Activated naive CD8-positive, alpha-beta T cell treated with anti-CD3 and anti-CD28 coated beads, Interleukin-2, amount 10 ng/mL, durations not matched to agents 7 days and 5 days (primary cell): ENCODE measurements at regions not wholly inside any gene's neighbourhood (a gene's known extent, or its start where the extent isn't known, plus 50 kb on each side); places are given as distances from the start of the nearest gene placed in this dataset.

Source experiments
- ATAC-seq: fragments of 150-1000 bp; cut with Tn5 transposase; one replicate; pipeline ENCODE4 v1.10.0; 2021; ENCODE audit warnings: low read depth, moderate library complexity
- POLR2A ChIA-PET: fragments of 350-600 bp; sonication (Branson Sonifier 250); formaldehyde crosslinking; loops from one replicate; lab custom pipeline; 2021; ENCODE audit warnings: antibody characterized with exemption; lab: Charles Lee
- DNase-seq: peaks from one replicate; pipeline ENCODE4 v3.0.0; 2021
- H3K27ac Mint-ChIP-seq: one replicate; pipeline ENCODE4 v1.8.0; 2022; ENCODE audit warnings: mild to moderate bottlenecking, mixed read lengths
- H3K27me3 Mint-ChIP-seq: one replicate; pipeline ENCODE4 v1.8.0; 2022; ENCODE audit warnings: mild to moderate bottlenecking, moderate library complexity, mixed read lengths
- H3K36me3 Mint-ChIP-seq: one replicate; pipeline ENCODE4 v1.8.0; 2021; ENCODE audit warnings: mild to moderate bottlenecking, mixed read lengths
- H3K4me1 Mint-ChIP-seq: one replicate; pipeline ENCODE4 v1.8.0; 2021; ENCODE audit warnings: mixed read lengths
- H3K4me3 Mint-ChIP-seq: one replicate; pipeline ENCODE4 v1.8.0; 2022; ENCODE audit warnings: mild to moderate bottlenecking, moderate library complexity, mixed read lengths
- H3K9me3 Mint-ChIP-seq: one replicate; pipeline ENCODE4 v1.8.0; 2021; ENCODE audit warnings: mixed read lengths

- H3K4me3 Mint-ChIP-seq = no peak overlapping the region
Observed at GRCh38 chr14:22426711-22427110, 162.3 kb downstream of the DAD1 start.

GRCh38 chr14:22423958-22424357 lies 165.1 kb downstream of the DAD1 start:
- Mint-ChIP-seq H3K9me3 (no peaks in the 10 kb centered on the region), H3K27ac (no peak overlapping the region), H3K4me3 (no peak overlapping the region), H3K36me3 (no peaks in the 10 kb centered on the region), H3K27me3 (no peaks in the 10 kb centered on the region), H3K4me1 (no peaks in the 10 kb centered on the region)
- POLR2A ChIA-PET = no interaction called here
- DNase-seq (no peak), ATAC-seq (no peak)

More at GRCh38 chr14:22426711-22427110, 162.3 kb downstream of the DAD1 start:
- H3K27ac Mint-ChIP-seq = no peak overlapping the region
- ATAC-seq = no peak
- H3K36me3 Mint-ChIP-seq = no peaks in the 10 kb centered on the region
- no peaks in the 10 kb centered on the region for H3K27me3 Mint-ChIP-seq
- POLR2A ChIA-PET = no interaction called here
- H3K4me1 Mint-ChIP-seq = no peaks in the 10 kb centered on the region
- no peaks in the 10 kb centered on the region for H3K9me3 Mint-ChIP-seq
- DNase-seq = no peak

- H3K27ac Mint-ChIP-seq = no peak overlapping the region
- no peaks in the 10 kb centered on the region for H3K4me1 Mint-ChIP-seq
- no peak for ATAC-seq
- no peak for DNase-seq
- H3K9me3 Mint-ChIP-seq = no peaks in the 10 kb centered on the region
- POLR2A ChIA-PET = no interaction called here
- no peak overlapping the region for H3K4me3 Mint-ChIP-seq
- H3K36me3 Mint-ChIP-seq = no peaks in the 10 kb centered on the region
- H3K27me3 Mint-ChIP-seq = no peaks in the 10 kb centered on the region
Observed at GRCh38 chr14:22422238-22422637, 166.8 kb downstream of the DAD1 start.

- Mint-ChIP-seq H3K27ac (no peak overlapping the region), H3K9me3 (no peaks in the 10 kb centered on the region), H3K4me3 (no peak overlapping the region), H3K27me3 (no peaks in the 10 kb centered on the region), H3K36me3 (no peaks in the 10 kb centered on the region), H3K4me1 (no peaks in the 10 kb centered on the region)
- ATAC-seq (no peak), DNase-seq (no peak)
- POLR2A ChIA-PET = no interaction called here
Observed at GRCh38 chr14:22420598-22421186, 168.3 kb downstream of the DAD1 start.

- POLR2A ChIA-PET = no interaction called here
- H3K27me3 Mint-ChIP-seq = no peaks in the 10 kb centered on the region
- no peaks in the 10 kb centered on the region for H3K4me1 Mint-ChIP-seq
- H3K4me3 Mint-ChIP-seq = no peak overlapping the region
- ATAC-seq = no peak
- H3K9me3 Mint-ChIP-seq = no peaks in the 10 kb centered on the region
- H3K36me3 Mint-ChIP-seq = no peaks in the 10 kb centered on the region
- no peak overlapping the region for H3K27ac Mint-ChIP-seq
- no peak for DNase-seq
Observed at GRCh38 chr14:22419620-22420019, 169.4 kb downstream of the DAD1 start.

GRCh38 chr14:22418631-22419030 lies 170.4 kb downstream of the DAD1 start:
- H3K4me1 Mint-ChIP-seq = no peaks in the 10 kb centered on the region
- H3K27ac Mint-ChIP-seq = no peak overlapping the region
- no peaks in the 10 kb centered on the region for H3K36me3 Mint-ChIP-seq
- DNase-seq = no peak
- ATAC-seq = no peak
- H3K9me3 Mint-ChIP-seq = no peaks in the 10 kb centered on the region
- no peak overlapping the region for H3K4me3 Mint-ChIP-seq
- POLR2A ChIA-PET = no interaction called here
- no peaks in the 10 kb centered on the region for H3K27me3 Mint-ChIP-seq

- Mint-ChIP-seq H3K27me3 (no peaks in the 10 kb centered on the region), H3K4me3 (no peak overlapping the region), H3K36me3 (no peaks in the 10 kb centered on the region), H3K4me1 (no peaks in the 10 kb centered on the region), H3K27ac (no peak overlapping the region), H3K9me3 (no peaks in the 10 kb centered on the region)
- ATAC-seq = no peak
- DNase-seq = no peak
- POLR2A ChIA-PET = no interaction called here
Observed at GRCh38 chr14:22417914-22418313, 171.1 kb downstream of the DAD1 start.

GRCh38 chr14:22416193-22416592 lies 172.8 kb downstream of the DAD1 start:
- H3K4me1 Mint-ChIP-seq = no peaks in the 10 kb centered on the region
- no peaks in the 10 kb centered on the region for H3K27me3 Mint-ChIP-seq
- H3K9me3 Mint-ChIP-seq = no peaks in the 10 kb centered on the region
- DNase-seq (no peak), ATAC-seq (no peak)
- no peaks in the 10 kb centered on the region for H3K36me3 Mint-ChIP-seq
- POLR2A ChIA-PET = no interaction called here
- H3K4me3 Mint-ChIP-seq = no peak overlapping the region
- H3K27ac Mint-ChIP-seq = no peak overlapping the region

- H3K4me3 Mint-ChIP-seq = no peak overlapping the region
- H3K27me3 Mint-ChIP-seq = no peaks in the 10 kb centered on the region
- no peak overlapping the region for H3K27ac Mint-ChIP-seq
- no peaks in the 10 kb centered on the region for H3K9me3 Mint-ChIP-seq
- H3K36me3 Mint-ChIP-seq = no peaks in the 10 kb centered on the region
- DNase-seq (no peak), ATAC-seq (no peak)
- H3K4me1 Mint-ChIP-seq = no peaks in the 10 kb centered on the region
- POLR2A ChIA-PET = no interaction called here
Observed at GRCh38 chr14:22415605-22415959, 173.4 kb downstream of the DAD1 start.

- H3K27me3 Mint-ChIP-seq = no peaks in the 10 kb centered on the region
Observed at GRCh38 chr14:22414876-22415604, 174.0 kb downstream of the DAD1 start.

GRCh38 chr14:22412926-22413411 lies 176.1 kb downstream of the DAD1 start:
- Mint-ChIP-seq H3K27me3 (no peaks in the 10 kb centered on the region), H3K4me1 (no peaks in the 10 kb centered on the region), H3K36me3 (no peaks in the 10 kb centered on the region), H3K27ac (no peak overlapping the region), H3K9me3 (no peaks in the 10 kb centered on the region), H3K4me3 (no peak overlapping the region)
- POLR2A ChIA-PET = no interaction called here
- ATAC-seq = no peak
- DNase-seq = no peak

More at GRCh38 chr14:22414876-22415604, 174.0 kb downstream of the DAD1 start:
- DNase-seq (no peak), ATAC-seq (no peak)
- Mint-ChIP-seq H3K36me3 (no peaks in the 10 kb centered on the region), H3K4me1 (no peaks in the 10 kb centered on the region), H3K27ac (no peak overlapping the region), H3K9me3 (no peaks in the 10 kb centered on the region), H3K4me3 (no peak overlapping the region)
- POLR2A ChIA-PET = no interaction called here

- no peaks in the 10 kb centered on the region for H3K36me3 Mint-ChIP-seq
- no peak overlapping the region for H3K4me3 Mint-ChIP-seq
- H3K27ac Mint-ChIP-seq = no peak overlapping the region
- no peaks in the 10 kb centered on the region for H3K9me3 Mint-ChIP-seq
- POLR2A ChIA-PET = no interaction called here
- DNase-seq = no peak
- H3K27me3 Mint-ChIP-seq = no peaks in the 10 kb centered on the region
- no peak for ATAC-seq
- H3K4me1 Mint-ChIP-seq = no peaks in the 10 kb centered on the region
Observed at GRCh38 chr14:22411398-22412055, 177.5 kb downstream of the DAD1 start.

- Mint-ChIP-seq H3K36me3 (no peaks in the 10 kb centered on the region), H3K27me3 (no peaks in the 10 kb centered on the region), H3K4me3 (no peak overlapping the region), H3K4me1 (no peaks in the 10 kb centered on the region), H3K27ac (no peak overlapping the region), H3K9me3 (no peaks in the 10 kb centered on the region)
- ATAC-seq (no peak), DNase-seq (no peak)
- POLR2A ChIA-PET = no interaction called here
Observed at GRCh38 chr14:22410497-22410896, 178.5 kb downstream of the DAD1 start.

GRCh38 chr14:22409006-22409405 lies 180.0 kb downstream of the DAD1 start:
- ATAC-seq = no peak
- POLR2A ChIA-PET = no interaction called here
- Mint-ChIP-seq H3K4me1 (no peaks in the 10 kb centered on the region), H3K4me3 (no peak overlapping the region), H3K27ac (no peak overlapping the region), H3K27me3 (no peaks in the 10 kb centered on the region), H3K9me3 (no peaks in the 10 kb centered on the region), H3K36me3 (no peaks in the 10 kb centered on the region)
- DNase-seq = no peak
